ENCODE measurements at regions not wholly inside any gene's neighbourhood (a gene's known extent, or its start where the extent isn't known, plus 50 kb on each side); places are given as distances from the start of the nearest gene placed in this dataset.

GRCh38 chr11:57081356-57081755 lies 92.6 kb downstream of the OR5AK2 start:
- no peak overlapping the region for H3K27ac ChIP-seq (ENCODE audit: insufficient read depth, low read depth, low read length, poor library complexity, severe bottlenecking)
- H3K9me3 ChIP-seq (ENCODE audit: control insufficient read depth, low read length) = no peaks in the 10 kb centered on the region

DNA sequence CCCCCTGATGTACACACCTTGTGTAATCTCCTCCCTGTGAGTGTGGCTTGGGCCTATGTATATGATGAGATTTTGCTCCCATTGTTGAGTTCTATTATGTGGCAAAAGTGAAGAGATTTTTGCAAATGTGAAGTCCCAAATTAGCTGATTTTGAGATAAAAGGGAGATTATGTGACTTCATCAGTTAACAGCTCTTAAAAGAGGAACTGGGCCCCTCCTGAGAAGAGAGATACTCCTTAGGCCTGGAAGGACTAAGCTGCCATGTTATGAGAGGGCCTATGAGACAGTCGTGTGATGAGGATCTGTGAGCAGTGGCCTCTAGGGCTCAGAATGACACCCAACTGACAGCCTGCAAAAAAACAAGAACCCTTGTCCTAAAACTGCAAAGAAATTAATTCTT lies 93.4 kb downstream of the OR5AK2 start:
- no peak overlapping the region for H3K4me3 ChIP-seq (ENCODE audit: insufficient read depth, low read depth, low read length)
- H3K36me3 ChIP-seq (ENCODE audit: control insufficient read depth, insufficient read depth, low read length) = no peaks in the 10 kb centered on the region
- WGBS, 2 experiments = 85 to 86% methylated on average over 1 of the region's 1 CpG
- H3K27ac ChIP-seq (ENCODE audit: insufficient read depth, low read depth, low read length, poor library complexity, severe bottlenecking) = no peak overlapping the region
- H3K27me3 ChIP-seq (ENCODE audit: control insufficient read depth, insufficient read depth, low read length, poor library complexity, severe bottlenecking) = no peaks in the 10 kb centered on the region
- no peaks in the 10 kb centered on the region for H3K4me1 ChIP-seq (ENCODE audit: control insufficient read depth, insufficient read depth, low read length)
- no peaks in the 10 kb centered on the region for H3K9me3 ChIP-seq (ENCODE audit: control insufficient read depth, low read length)

More at GRCh38 chr11:57081356-57081755, 92.6 kb downstream of the OR5AK2 start:
- 38 to 45% methylated on average over 1 of the region's 1 CpG for WGBS, 2 experiments
- Histone ChIP-seq H3K27me3 (ENCODE audit: control insufficient read depth, insufficient read depth, low read length, poor library complexity, severe bottlenecking) (no peaks in the 10 kb centered on the region), H3K4me3 (ENCODE audit: insufficient read depth, low read depth, low read length) (no peak overlapping the region), H3K36me3 (ENCODE audit: control insufficient read depth, insufficient read depth, low read length) (no peaks in the 10 kb centered on the region), H3K4me1 (ENCODE audit: control insufficient read depth, insufficient read depth, low read length) (no peaks in the 10 kb centered on the region)

GRCh38 chr11:57083641-57084385 lies 95.1 kb downstream of the OR5AK2 start:
- Histone ChIP-seq H3K4me1 (ENCODE audit: control insufficient read depth, insufficient read depth, low read length) (peaks cover 6% of the 10 kb centered on the region), H3K27me3 (ENCODE audit: control insufficient read depth, insufficient read depth, low read length, poor library complexity, severe bottlenecking) (no peaks in the 10 kb centered on the region), H3K4me3 (ENCODE audit: insufficient read depth, low read depth, low read length) (no peak overlapping the region), H3K27ac (ENCODE audit: insufficient read depth, low read depth, low read length, poor library complexity, severe bottlenecking) (no peak overlapping the region), H3K36me3 (ENCODE audit: control insufficient read depth, insufficient read depth, low read length) (no peaks in the 10 kb centered on the region), H3K9me3 (ENCODE audit: control insufficient read depth, low read length) (no peaks in the 10 kb centered on the region)
- WGBS, 2 experiments = 85 to 89% methylated on average over 2 of the region's 2 CpGs

DNA sequence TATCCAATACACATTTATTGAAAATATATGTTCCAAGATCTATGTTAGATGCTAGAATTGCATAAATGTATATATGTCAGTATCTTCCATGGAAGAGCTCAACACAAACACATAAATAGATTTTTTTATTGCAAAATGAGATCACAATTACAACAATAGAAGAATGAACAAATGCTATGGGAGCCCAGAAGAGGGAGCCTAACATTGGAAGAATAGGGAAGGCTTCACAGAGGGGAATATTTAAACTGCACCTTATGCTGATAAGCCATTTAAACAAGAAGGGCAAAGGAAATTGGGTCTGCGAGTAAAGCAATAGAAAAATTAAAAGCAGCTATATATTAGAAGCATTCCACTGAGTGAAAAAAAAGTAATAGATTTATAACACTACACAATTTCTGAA lies 96.1 kb upstream of the LRRC55 start:
- no peak overlapping the region for H3K27ac ChIP-seq (ENCODE audit: insufficient read depth, low read depth, low read length, poor library complexity, severe bottlenecking)
- no peaks in the 10 kb centered on the region for H3K27me3 ChIP-seq (ENCODE audit: control insufficient read depth, insufficient read depth, low read length, poor library complexity, severe bottlenecking)
- peaks cover 6% of the 10 kb centered on the region for H3K4me1 ChIP-seq (ENCODE audit: control insufficient read depth, insufficient read depth, low read length)
- no peaks in the 10 kb centered on the region for H3K36me3 ChIP-seq (ENCODE audit: control insufficient read depth, insufficient read depth, low read length)
- no peak overlapping the region for H3K4me3 ChIP-seq (ENCODE audit: insufficient read depth, low read depth, low read length)
- WGBS, 2 experiments = 60% methylated on average over 1 of the region's 1 CpG; no CpG with 5 or more reads in 1 of the 2 experiments
- no peaks in the 10 kb centered on the region for H3K9me3 ChIP-seq (ENCODE audit: control insufficient read depth, low read length)

DNA sequence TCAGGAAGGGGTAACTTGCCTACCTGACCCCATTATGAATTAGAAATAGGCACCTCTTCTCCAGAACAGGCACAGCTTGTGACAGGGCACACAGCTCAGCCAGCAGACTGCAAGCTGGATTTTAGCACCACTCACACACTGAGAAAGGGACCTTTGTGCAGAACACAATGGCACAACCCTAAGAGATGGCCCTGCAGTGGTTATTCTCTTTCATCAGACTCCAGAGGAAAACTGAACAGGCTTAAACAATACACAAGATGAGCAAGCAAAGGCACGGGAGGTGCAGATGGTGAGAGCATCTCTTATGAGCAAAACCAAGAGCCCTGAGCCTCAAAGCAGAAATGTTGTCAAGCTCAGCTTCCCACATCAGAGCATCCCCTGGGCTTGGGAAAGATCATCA lies 93.8 kb upstream of the LRRC55 start:
- no peak overlapping the region for H3K4me3 ChIP-seq (ENCODE audit: insufficient read depth, low read depth, low read length)
- no peaks in the 10 kb centered on the region for H3K36me3 ChIP-seq (ENCODE audit: control insufficient read depth, insufficient read depth, low read length)
- WGBS, 2 experiments = 53 to 69% methylated on average over 1 of the region's 1 CpG
- H3K27ac ChIP-seq (ENCODE audit: insufficient read depth, low read depth, low read length, poor library complexity, severe bottlenecking) = no peak overlapping the region
- H3K27me3 ChIP-seq (ENCODE audit: control insufficient read depth, insufficient read depth, low read length, poor library complexity, severe bottlenecking) = no peaks in the 10 kb centered on the region
- H3K4me1 ChIP-seq (ENCODE audit: control insufficient read depth, insufficient read depth, low read length) = peaks cover 6% of the 10 kb centered on the region
- H3K9me3 ChIP-seq (ENCODE audit: control insufficient read depth, low read length) = no peaks in the 10 kb centered on the region

DNA sequence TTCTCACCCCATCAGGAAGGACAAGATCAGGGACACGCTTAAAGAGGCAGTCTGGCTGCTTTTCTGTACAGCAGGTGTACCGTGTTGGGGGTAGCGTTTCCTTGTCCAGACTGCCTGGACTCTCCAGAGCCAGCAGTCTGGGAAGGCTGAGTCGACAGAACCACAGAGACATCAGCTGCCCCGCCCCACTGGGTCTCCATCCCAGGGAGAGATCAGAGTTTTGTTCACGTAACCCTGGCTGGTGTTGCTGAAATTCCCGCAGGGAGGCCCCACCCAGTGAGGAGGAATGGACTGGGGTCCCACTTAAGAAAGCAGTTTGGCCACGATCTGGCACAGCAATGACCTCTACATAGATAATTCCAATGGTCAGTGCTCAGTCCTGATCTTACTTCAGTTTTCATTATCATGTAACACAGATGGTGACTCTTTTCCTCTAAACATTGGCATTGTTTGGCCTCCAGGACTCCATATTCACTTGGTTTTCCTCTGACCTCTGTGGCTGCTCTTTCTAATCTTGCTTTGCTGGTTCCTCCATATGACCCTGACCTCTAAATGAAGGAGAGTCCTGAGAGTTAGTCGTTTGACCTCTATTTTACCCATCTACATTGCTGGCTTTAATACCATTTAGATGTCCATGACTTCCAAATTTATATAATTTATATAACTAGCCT lies 89.6 kb upstream of the LRRC55 start:
- no peaks in the 10 kb centered on the region for H3K27me3 ChIP-seq (ENCODE audit: control insufficient read depth, insufficient read depth, low read length, poor library complexity, severe bottlenecking)
- 89 to 93% methylated on average over 9 of the region's 9 CpGs for WGBS, 2 experiments
- H3K4me1 ChIP-seq (ENCODE audit: control insufficient read depth, insufficient read depth, low read length) = peaks cover 6% of the 10 kb centered on the region
- H3K4me3 ChIP-seq (ENCODE audit: insufficient read depth, low read depth, low read length) = no peak overlapping the region
- no peaks in the 10 kb centered on the region for H3K9me3 ChIP-seq (ENCODE audit: control insufficient read depth, low read length)
- no peak overlapping the region for H3K27ac ChIP-seq (ENCODE audit: insufficient read depth, low read depth, low read length, poor library complexity, severe bottlenecking)
- H3K36me3 ChIP-seq (ENCODE audit: control insufficient read depth, insufficient read depth, low read length) = no peaks in the 10 kb centered on the region

GRCh38 chr11:57094181-57094935 lies 87.4 kb upstream of the LRRC55 start:
- Histone ChIP-seq H3K4me3 (ENCODE audit: insufficient read depth, low read depth, low read length) (no peak overlapping the region), H3K27me3 (ENCODE audit: control insufficient read depth, insufficient read depth, low read length, poor library complexity, severe bottlenecking) (no peaks in the 10 kb centered on the region), H3K9me3 (ENCODE audit: control insufficient read depth, low read length) (no peaks in the 10 kb centered on the region), H3K4me1 (ENCODE audit: control insufficient read depth, insufficient read depth, low read length) (no peaks in the 10 kb centered on the region), H3K36me3 (ENCODE audit: control insufficient read depth, insufficient read depth, low read length) (no peaks in the 10 kb centered on the region), H3K27ac (ENCODE audit: insufficient read depth, low read depth, low read length, poor library complexity, severe bottlenecking) (no peak overlapping the region)
- WGBS, 2 experiments = 86 to 94% methylated on average over 1 of the region's 1 CpG

DNA sequence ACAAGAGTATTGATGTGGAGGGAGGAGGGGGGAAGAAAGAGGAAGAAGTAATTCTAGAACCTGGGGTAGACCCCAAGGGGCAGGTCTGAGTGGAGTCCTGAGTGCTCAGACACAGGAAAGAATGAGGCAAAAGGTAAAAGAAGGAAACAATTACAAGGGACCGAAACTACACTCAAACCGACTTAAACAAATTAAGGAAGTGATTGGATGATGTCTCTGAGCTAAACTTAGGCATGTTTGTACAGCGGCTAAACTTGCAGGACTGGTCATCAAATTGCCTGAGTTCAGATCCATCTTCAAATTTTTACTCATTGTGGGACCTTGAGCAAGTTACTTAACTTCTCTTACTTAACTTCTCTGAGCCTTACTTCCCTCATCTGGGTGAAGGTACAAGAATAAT lies 86.3 kb upstream of the LRRC55 start:
- WGBS, 2 experiments = 96 to 98% methylated on average over 3 of the region's 3 CpGs

GRCh38 chr11:57095896-57096295 lies 85.9 kb upstream of the LRRC55 start:
- H3K36me3 ChIP-seq (ENCODE audit: control insufficient read depth, insufficient read depth, low read length) = no peaks in the 10 kb centered on the region
- WGBS, 2 experiments = 90 to 95% methylated on average over 2 to 3 of the region's 3 CpGs
- no peaks in the 10 kb centered on the region for H3K9me3 ChIP-seq (ENCODE audit: control insufficient read depth, low read length)
- H3K27ac ChIP-seq (ENCODE audit: insufficient read depth, low read depth, low read length, poor library complexity, severe bottlenecking) = no peak overlapping the region
- no peaks in the 10 kb centered on the region for H3K27me3 ChIP-seq (ENCODE audit: control insufficient read depth, insufficient read depth, low read length, poor library complexity, severe bottlenecking)
- H3K4me3 ChIP-seq (ENCODE audit: insufficient read depth, low read depth, low read length) = no peak overlapping the region
- H3K4me1 ChIP-seq (ENCODE audit: control insufficient read depth, insufficient read depth, low read length) = no peaks in the 10 kb centered on the region

More for the DNA sequence above, 86.3 kb upstream of the LRRC55 start:
- Histone ChIP-seq H3K4me1 (ENCODE audit: control insufficient read depth, insufficient read depth, low read length) (no peaks in the 10 kb centered on the region), H3K4me3 (ENCODE audit: insufficient read depth, low read depth, low read length) (no peak overlapping the region), H3K9me3 (ENCODE audit: control insufficient read depth, low read length) (no peaks in the 10 kb centered on the region), H3K36me3 (ENCODE audit: control insufficient read depth, insufficient read depth, low read length) (no peaks in the 10 kb centered on the region), H3K27ac (ENCODE audit: insufficient read depth, low read depth, low read length, poor library complexity, severe bottlenecking) (no peak overlapping the region), H3K27me3 (ENCODE audit: control insufficient read depth, insufficient read depth, low read length, poor library complexity, severe bottlenecking) (no peaks in the 10 kb centered on the region)

DNA sequence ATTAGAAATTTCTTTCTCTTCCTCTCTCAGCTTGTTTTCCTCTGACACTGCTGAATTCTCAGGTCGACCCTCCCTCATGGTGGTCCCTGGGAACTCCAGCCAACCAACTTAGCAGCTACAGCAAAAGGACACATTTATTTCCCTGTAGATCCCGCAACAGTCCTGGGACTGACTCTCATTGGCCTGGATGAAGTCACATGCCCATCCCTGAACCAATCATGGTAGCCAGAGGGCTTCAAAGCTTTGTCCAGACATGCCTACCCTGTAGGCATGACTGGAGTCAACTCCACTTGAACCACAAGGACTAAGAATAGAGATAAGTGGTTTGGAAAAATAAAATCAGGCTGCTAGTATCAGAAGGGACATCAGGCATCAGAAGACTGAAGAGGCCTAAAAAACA lies 84.6 kb upstream of the LRRC55 start:
- Histone ChIP-seq H3K4me3 (ENCODE audit: insufficient read depth, low read depth, low read length) (no peak overlapping the region), H3K4me1 (ENCODE audit: control insufficient read depth, insufficient read depth, low read length) (no peaks in the 10 kb centered on the region), H3K36me3 (ENCODE audit: control insufficient read depth, insufficient read depth, low read length) (no peaks in the 10 kb centered on the region), H3K27ac (ENCODE audit: insufficient read depth, low read depth, low read length, poor library complexity, severe bottlenecking) (no peak overlapping the region), H3K27me3 (ENCODE audit: control insufficient read depth, insufficient read depth, low read length, poor library complexity, severe bottlenecking) (no peaks in the 10 kb centered on the region), H3K9me3 (ENCODE audit: control insufficient read depth, low read length) (no peaks in the 10 kb centered on the region)
- 93 to 95% methylated on average over 2 of the region's 2 CpGs for WGBS, 2 experiments

Measured in ectodermal cell (in vitro differentiated cells).